GM12878 (cell line): ENCODE measurements at regions not wholly inside any gene's neighbourhood (a gene's known extent, or its start where the extent isn't known, plus 50 kb on each side); places are given as distances from the start of the nearest gene placed in this dataset.
A peak's percentile ranks its signal among the peaks of the same experiment; 100 is the strongest.

Experiments
- ATAC-seq: fragments of 200-7000 bp; cut with Tn5 transposase; 3 replicates; pipeline ENCODE4 v1.9.1; 2020; ENCODE audit warnings: mild to moderate bottlenecking, moderate library complexity
- BruUV-seq: library from RNA; stranded (reverse); fragments of 400-500 nt; replicated peaks from 2 replicates; lab custom pipeline; 2021; lab: Mats Ljungman, UMichigan
- CTCF ChIA-PET: fragments of 300-600 bp; sonication (Branson Sonifier 250); formaldehyde crosslinking; extraction: SDS; loops from one replicate; lab custom pipeline; 2021; ENCODE audit warnings: inconsistent platforms; lab: Yijun Ruan, JAX
- POLR2A ChIA-PET: fragments of 350-600 bp; formaldehyde crosslinking; extraction: SDS; loops from one replicate; lab custom pipeline; 2021; ENCODE audit warnings: inconsistent platforms; lab: Charles Lee
- RAD21 ChIA-PET: fragments of 300-600 bp; sonication (Branson Sonifier 250); formaldehyde crosslinking; loops from one replicate; lab custom pipeline; 2023; ENCODE audit warnings: antibody characterized with exemption; ENCODE audit not compliant: unreplicated experiment; lab: Charles Lee
- SMC1A ChIA-PET: fragments of 300-600 bp; sonication (Branson Sonifier 250); formaldehyde crosslinking; loops from one replicate; lab custom pipeline; 2023; ENCODE audit not compliant: unreplicated experiment, uncharacterized antibody; lab: Charles Lee
- DNase-seq: peaks from one replicate; pipeline ENCODE4 v3.0.0-alpha.2; 2011; ENCODE audit warnings: low read depth, low spot score
- FAIRE-seq: peaks from 3 replicates; lab custom pipeline; 2011; peaks lifted over from hg19 to GRCh38; lab: Jason Lieb, UNC
- H2AFZ ChIP-seq: 2 replicates; pipeline ENCODE4 v1.6.0; 2011; ENCODE audit warnings: low read depth, low read length, control low read depth; ENCODE audit not compliant: control insufficient read depth
- H3K27ac ChIP-seq: 2 replicates; pipeline ENCODE4 v1.5.1; 2011; ENCODE audit warnings: control low read depth; ENCODE audit not compliant: control insufficient read depth, insufficient read depth
- H3K27me3 ChIP-seq, 2 experiments: replicated peaks in 1 of 2; 2 replicates each; pipeline versions ENCODE4 v1.6.0 to v1.6.1; 2011; ENCODE audit warnings: low read length in 1 of 2; ENCODE audit not compliant: control insufficient read depth in 2 of 2, insufficient read depth in 2 of 2
- H3K36me3 ChIP-seq, 2 experiments: 2 replicates each; pipeline ENCODE4 v1.5.1; 2011; ENCODE audit warnings: low read length in 1 of 2; ENCODE audit not compliant: control insufficient read depth in 2 of 2, insufficient read depth in 2 of 2
- H3K4me1 ChIP-seq: 2 replicates; pipeline ENCODE4 v1.6.1; 2011; ENCODE audit warnings: mild to moderate bottlenecking, low read length, moderate library complexity, mixed read lengths; ENCODE audit not compliant: control insufficient read depth, insufficient read depth
- H3K4me2 ChIP-seq: 2 replicates; pipeline ENCODE4 v1.6.0; 2011; ENCODE audit warnings: control low read depth; ENCODE audit not compliant: control insufficient read depth, insufficient read depth
- H3K4me3 ChIP-seq: fragments of 200-600 bp; sonication (generic); 2 replicates; pipeline ENCODE4 v1.5.1; 2016
- H3K79me2 ChIP-seq: 2 replicates; pipeline ENCODE4 v1.6.0; 2011; ENCODE audit warnings: low read length; ENCODE audit not compliant: control insufficient read depth, insufficient read depth
- H3K9ac ChIP-seq: 2 replicates; pipeline ENCODE4 v1.8.0; 2011; ENCODE audit warnings: low read length, control low read depth, mixed read lengths; ENCODE audit not compliant: control insufficient read depth, insufficient read depth
- H3K9me3 ChIP-seq: replicated peaks from 3 replicates; pipeline ENCODE4 v1.5.1; 2011; ENCODE audit warnings: mild to moderate bottlenecking, low read length; ENCODE audit not compliant: control insufficient read depth, insufficient read depth
- H4K20me1 ChIP-seq: 2 replicates; pipeline ENCODE4 v1.6.0; 2011; ENCODE audit not compliant: control insufficient read depth, insufficient read depth
- CBX3 ChIP-seq: fragments of 200-600 bp; sonication (generic); IDR thresholded peaks from 2 replicates; pipeline ENCODE4 v1.6.1; 2016; ENCODE audit warnings: low read depth, borderline replicate concordance
- CHD1 ChIP-seq: IDR thresholded peaks from 2 replicates; pipeline ENCODE4 v1.6.1; 2012; ENCODE audit warnings: low read depth, low read length, improper control_type of control experiment
- CHD4 ChIP-seq: fragments of 200-600 bp; sonication (generic); IDR thresholded peaks from 2 replicates; pipeline ENCODE4 v1.6.1; 2016; ENCODE audit warnings: mild to moderate bottlenecking
- E2F4 ChIP-seq: IDR thresholded peaks from 2 replicates; pipeline ENCODE4 v1.6.1; 2012; ENCODE audit warnings: low read depth, low read length, improper control_type of control experiment
- EED ChIP-seq: sonication (generic); IDR thresholded peaks from 2 replicates; pipeline ENCODE4 v1.6.1; 2016; ENCODE audit warnings: antibody characterized with exemption, low read depth
- HDAC6 ChIP-seq: fragments of 200-600 bp; sonication (generic); IDR thresholded peaks from one replicate; pipeline ENCODE4 v1.8.0; 2017; ENCODE audit warnings: antibody characterized with exemption; ENCODE audit not compliant: unreplicated experiment
- IRF3 ChIP-seq: fragments of 450-650 bp; IDR thresholded peaks from 2 replicates; pipeline ENCODE4 v1.6.1; 2014; ENCODE audit warnings: mild to moderate bottlenecking
- NR2C2 ChIP-seq: IDR thresholded peaks from 2 replicates; pipeline ENCODE4 v1.6.1; 2011; ENCODE audit warnings: borderline replicate concordance, low read depth; ENCODE audit not compliant: control insufficient read depth, insufficient read length
- PKNOX1 ChIP-seq: fragments of 450-650 bp; IDR thresholded peaks from 2 replicates; pipeline ENCODE4 v1.6.1; 2016; ENCODE audit warnings: mild to moderate bottlenecking
- RAD51 ChIP-seq: fragments of 450-650 bp; IDR thresholded peaks from 2 replicates; pipeline ENCODE4 v1.6.1; 2016; ENCODE audit warnings: moderate library complexity, mild to moderate bottlenecking, inconsistent platforms
- SIN3A ChIP-seq: IDR thresholded peaks from 2 replicates; pipeline ENCODE4 v1.6.1; 2012; ENCODE audit warnings: low read depth, low read length, improper control_type of control experiment
- SKIL ChIP-seq: fragments of 450-650 bp; IDR thresholded peaks from 2 replicates; pipeline ENCODE4 v1.6.1; 2017; ENCODE audit warnings: mild to moderate bottlenecking, low read depth, inconsistent platforms; ENCODE audit not compliant: poor library complexity, severe bottlenecking
- SMAD1 ChIP-seq: fragments of 450-650 bp; IDR thresholded peaks from 2 replicates; pipeline ENCODE4 v1.6.1; 2018; ENCODE audit warnings: mild to moderate bottlenecking, low read depth; ENCODE audit not compliant: partially characterized antibody
- STAT3 ChIP-seq: IDR thresholded peaks from 2 replicates; pipeline ENCODE4 v1.6.1; 2011; ENCODE audit warnings: low read depth, low read length, improper control_type of control experiment
- TARDBP ChIP-seq: IDR thresholded peaks from 2 replicates; pipeline ENCODE4 v1.6.1; 2016; ENCODE audit warnings: borderline replicate concordance
- YY1 ChIP-seq: IDR thresholded peaks from 2 replicates; pipeline ENCODE4 v1.6.1; 2011; ENCODE audit warnings: low read depth, mild to moderate bottlenecking, low read length
- ZNF207 ChIP-seq: fragments of 450-650 bp; IDR thresholded peaks from 2 replicates; pipeline ENCODE4 v1.6.1; 2014; ENCODE audit warnings: antibody characterized with exemption, mild to moderate bottlenecking, borderline replicate concordance
- ZNF274 ChIP-seq: IDR thresholded peaks from one replicate; pipeline ENCODE4 v1.8.0; 2011; ENCODE audit not compliant: insufficient read length, insufficient read depth
- ZSCAN29 ChIP-seq: fragments of 450-650 bp; IDR thresholded peaks from 2 replicates; pipeline ENCODE4 v1.6.1; 2017; ENCODE audit warnings: mild to moderate bottlenecking, moderate library complexity
- WGBS: methylation state at CpG from one replicate; pipeline ENCODE4 v1.1.6; 2016; ENCODE audit warnings: low lambda C conversion rate; ENCODE audit not compliant: insufficient replicate concordance, insufficient coverage; ENCODE audit errors: missing lambda C conversion rate; 5-methylcytosine and 5-hydroxymethylcytosine counted together
- in situ Hi-C: fragments of 300-500 bp; cut with MboI; formaldehyde crosslinking; loops from 9 replicates; pipeline ENCODE4 v1.14.3; 2018; ENCODE audit warnings: mixed read lengths
- intact Hi-C: fragments of 100-400 bp; cut with micrococcal nuclease; formaldehyde crosslinking; loops from one replicate; pipeline ENCODE4 v1.14.2; 2022; ENCODE audit not compliant: unreplicated experiment
- TF ChIP-seq, protein P1 (sequence below): IDR thresholded peaks from 2 replicates; pipeline ENCODE4 v1.6.1; 2011; ENCODE audit warnings: low read depth, low read length, improper control_type of control experiment, borderline replicate concordance

DNA sequence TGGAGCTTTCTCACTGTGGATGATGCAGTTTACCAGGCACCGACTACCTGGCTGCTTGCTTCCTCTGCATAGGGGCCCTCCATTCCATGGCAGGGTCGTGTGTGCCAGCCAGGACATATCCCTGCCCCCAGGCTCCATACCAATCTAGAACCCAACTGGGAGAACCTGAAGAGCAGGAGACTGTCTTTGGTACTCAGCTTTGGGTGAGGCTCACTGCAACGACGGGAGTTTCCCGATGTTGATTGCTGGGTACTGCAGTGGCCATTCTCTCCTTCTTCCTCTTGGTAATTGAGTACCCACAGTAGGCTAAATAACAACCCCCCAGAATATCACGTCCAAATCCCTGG, 133.3 kb upstream of the SERTAD2 start:
- ChIA-PET SMC1A (interaction anchor here (1.0 to 1.9 kb wide), 6 partner anchors 9 to 82 kb away, joined by 3 to 6 read pairs (median 4); no protein-coding TSS in a partner anchor), POLR2A (interaction anchor here (0.9 to 1.4 kb wide), 2 partner anchors 15 to 17 kb away, joined by 3 read pairs; no protein-coding TSS in a partner anchor), RAD21 (interaction anchor here (1.3 to 2.3 kb wide), 3 partner anchors 36 to 180 kb away, joined by 4 to 6 read pairs (median 5); no protein-coding TSS in a partner anchor), CTCF (interaction anchor here (1.4 to 2.9 kb wide), 2 partner anchors 45 to 52 kb away, joined by 3 to 11 read pairs; no protein-coding TSS in a partner anchor)
- Histone ChIP-seq H3K4me1 (peaks cover 14% of the 10 kb centered on the region), H3K27ac (no peak overlapping the region), H3K4me3 (no peak overlapping the region), H3K27me3 (no peaks in the 10 kb centered on the region), H3K9me3 (no peaks in the 10 kb centered on the region), H3K36me3 (no peaks in the 10 kb centered on the region), H3K79me2 (no peaks in the 10 kb centered on the region), H2AFZ (no peak overlapping the region), H4K20me1 (no peaks in the 10 kb centered on the region), H3K4me2 (no peak overlapping the region), H3K9ac (no peak overlapping the region)
- DNase-seq (no peak), ATAC-seq (peak; percentile 47), FAIRE-seq (no peak)
- 40% methylated on average over 6 of the region's 6 CpGs for WGBS
- intact Hi-C loops: no loop called here
- TF ChIP-seq SKIL (no peak), EED (no peak), PKNOX1 (no peak), NR2C2 (no peak), SMAD1 (no peak), RAD51 (no peak), STAT3 (no peak), HDAC6 (no peak), E2F4 (no peak), ZNF274 (no peak), IRF3 (no peak), SIN3A (no peak), ZNF207 (no peak), YY1 (no peak), ZSCAN29 (no peak), CBX3 (no peak), CHD4 (no peak), CHD1 (no peak), TARDBP (no peak)
- TF ChIP-seq, protein P1, sequence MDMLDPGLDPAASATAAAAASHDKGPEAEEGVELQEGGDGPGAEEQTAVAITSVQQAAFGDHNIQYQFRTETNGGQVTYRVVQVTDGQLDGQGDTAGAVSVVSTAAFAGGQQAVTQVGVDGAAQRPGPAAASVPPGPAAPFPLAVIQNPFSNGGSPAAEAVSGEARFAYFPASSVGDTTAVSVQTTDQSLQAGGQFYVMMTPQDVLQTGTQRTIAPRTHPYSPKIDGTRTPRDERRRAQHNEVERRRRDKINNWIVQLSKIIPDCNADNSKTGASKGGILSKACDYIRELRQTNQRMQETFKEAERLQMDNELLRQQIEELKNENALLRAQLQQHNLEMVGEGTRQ: no peak
- in situ Hi-C loops: no loop called here
- no TSS peak for BruUV-seq
